ENCODE measurements at regions not wholly inside any gene's neighbourhood (a gene's known extent, or its start where the extent isn't known, plus 50 kb on each side); places are given as distances from the start of the nearest gene placed in this dataset.

GRCh38 chr4:130056286-130056685 is 960.3 kb downstream of the C4orf33 start:
- TF ChIP-seq CTCF (conservative IDR thresholded peaks at IDR 0.05; ENCODE audit: low read depth, low read length) (no peak), FOS (IDR thresholded peaks at IDR 0.05; ENCODE audit: low read depth, low read length) (no peak), POLR2A (IDR thresholded peaks at IDR 0.05; ENCODE audit: low read depth, low read length) (no peak), MAZ (IDR thresholded peaks at IDR 0.05; ENCODE audit: borderline replicate concordance, low read depth, low read length) (no peak), RFX5 (IDR thresholded peaks at IDR 0.05; ENCODE audit: low read depth, low read length) (no peak), RCOR1 (IDR thresholded peaks at IDR 0.05; ENCODE audit: insufficient replicate concordance, low read length) (no peak), RAD21 (IDR thresholded peaks at IDR 0.05; ENCODE audit: low read length) (no peak), CEBPB (IDR thresholded peaks at IDR 0.05; ENCODE audit: low read depth, low read length) (no peak)
- TF ChIP-seq, protein P1, sequence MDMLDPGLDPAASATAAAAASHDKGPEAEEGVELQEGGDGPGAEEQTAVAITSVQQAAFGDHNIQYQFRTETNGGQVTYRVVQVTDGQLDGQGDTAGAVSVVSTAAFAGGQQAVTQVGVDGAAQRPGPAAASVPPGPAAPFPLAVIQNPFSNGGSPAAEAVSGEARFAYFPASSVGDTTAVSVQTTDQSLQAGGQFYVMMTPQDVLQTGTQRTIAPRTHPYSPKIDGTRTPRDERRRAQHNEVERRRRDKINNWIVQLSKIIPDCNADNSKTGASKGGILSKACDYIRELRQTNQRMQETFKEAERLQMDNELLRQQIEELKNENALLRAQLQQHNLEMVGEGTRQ (IDR thresholded peaks at IDR 0.05; ENCODE audit: low read depth, low read length): no peak
- TF ChIP-seq, protein P2, sequence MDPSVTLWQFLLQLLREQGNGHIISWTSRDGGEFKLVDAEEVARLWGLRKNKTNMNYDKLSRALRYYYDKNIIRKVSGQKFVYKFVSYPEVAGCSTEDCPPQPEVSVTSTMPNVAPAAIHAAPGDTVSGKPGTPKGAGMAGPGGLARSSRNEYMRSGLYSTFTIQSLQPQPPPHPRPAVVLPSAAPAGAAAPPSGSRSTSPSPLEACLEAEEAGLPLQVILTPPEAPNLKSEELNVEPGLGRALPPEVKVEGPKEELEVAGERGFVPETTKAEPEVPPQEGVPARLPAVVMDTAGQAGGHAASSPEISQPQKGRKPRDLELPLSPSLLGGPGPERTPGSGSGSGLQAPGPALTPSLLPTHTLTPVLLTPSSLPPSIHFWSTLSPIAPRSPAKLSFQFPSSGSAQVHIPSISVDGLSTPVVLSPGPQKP (IDR thresholded peaks at IDR 0.05; ENCODE audit: borderline replicate concordance, low read depth, low read length): no peak

Measured in IMR-90 (cell line).